HL-60 (cell line): ENCODE measurements at regions not wholly inside any gene's neighbourhood (a gene's known extent, or its start where the extent isn't known, plus 50 kb on each side); places are given as distances from the start of the nearest gene placed in this dataset.

Source experiments
- POLR2AphosphoS5 ChIP-seq: IDR thresholded peaks from 2 replicates; pipeline ENCODE4 v1.6.1; 2012; ENCODE audit warnings: low read depth
- REST ChIP-seq: IDR thresholded peaks from 2 replicates; pipeline ENCODE4 v1.6.1; 2012; ENCODE audit warnings: low read depth; ENCODE audit not compliant: insufficient replicate concordance
- TF ChIP-seq, protein P1 (sequence below): IDR thresholded peaks from one replicate; pipeline ENCODE4 v1.5.1; 2011; ENCODE audit warnings: low read length, control low read depth, inconsistent platforms; ENCODE audit not compliant: insufficient read depth

GRCh38 chrX:39356119-39356807, 555.0 kb downstream of the MID1IP1 start:
- TF ChIP-seq REST = no peak
- TF ChIP-seq, protein P1, sequence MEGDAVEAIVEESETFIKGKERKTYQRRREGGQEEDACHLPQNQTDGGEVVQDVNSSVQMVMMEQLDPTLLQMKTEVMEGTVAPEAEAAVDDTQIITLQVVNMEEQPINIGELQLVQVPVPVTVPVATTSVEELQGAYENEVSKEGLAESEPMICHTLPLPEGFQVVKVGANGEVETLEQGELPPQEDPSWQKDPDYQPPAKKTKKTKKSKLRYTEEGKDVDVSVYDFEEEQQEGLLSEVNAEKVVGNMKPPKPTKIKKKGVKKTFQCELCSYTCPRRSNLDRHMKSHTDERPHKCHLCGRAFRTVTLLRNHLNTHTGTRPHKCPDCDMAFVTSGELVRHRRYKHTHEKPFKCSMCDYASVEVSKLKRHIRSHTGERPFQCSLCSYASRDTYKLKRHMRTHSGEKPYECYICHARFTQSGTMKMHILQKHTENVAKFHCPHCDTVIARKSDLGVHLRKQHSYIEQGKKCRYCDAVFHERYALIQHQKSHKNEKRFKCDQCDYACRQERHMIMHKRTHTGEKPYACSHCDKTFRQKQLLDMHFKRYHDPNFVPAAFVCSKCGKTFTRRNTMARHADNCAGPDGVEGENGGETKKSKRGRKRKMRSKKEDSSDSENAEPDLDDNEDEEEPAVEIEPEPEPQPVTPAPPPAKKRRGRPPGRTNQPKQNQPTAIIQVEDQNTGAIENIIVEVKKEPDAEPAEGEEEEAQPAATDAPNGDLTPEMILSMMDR = no peak
- TF ChIP-seq POLR2AphosphoS5 = no peak
